IMR-90 (cell line): ENCODE measurements at regions not wholly inside any gene's neighbourhood (a gene's known extent, or its start where the extent isn't known, plus 50 kb on each side); places are given as distances from the start of the nearest gene placed in this dataset.

Experiments
- ATAC-seq: fragments of 200-7000 bp; cut with Tn5 transposase; 2 replicates; pipeline ENCODE4 v1.9.1; 2020; ENCODE audit warnings: low read depth, mild to moderate bottlenecking, moderate library complexity
- BruUV-seq: library from RNA; stranded (reverse); fragments of 400-500 nt; replicated peaks from 2 replicates; lab custom pipeline; 2021; lab: Mats Ljungman, UMichigan
- CTCF ChIA-PET: fragments of 300-600 bp; formaldehyde crosslinking; extraction: SDS; loops from one replicate; lab custom pipeline; 2021; ENCODE audit warnings: antibody characterized with exemption; lab: Yijun Ruan, JAX
- POLR2A ChIA-PET: fragments of 300-600 bp; sonication (Branson Sonifier 250); formaldehyde crosslinking; loops from one replicate; lab custom pipeline; 2022; ENCODE audit warnings: antibody characterized with exemption; ENCODE audit not compliant: unreplicated experiment; lab: Charles Lee
- DNase-seq: peaks from one replicate; pipeline ENCODE4 v3.0.0; 2013
- H2AFZ ChIP-seq: replicated peaks from 2 replicates; pipeline ENCODE3; 2013; ENCODE audit warnings: low read length, mild to moderate bottlenecking; ENCODE audit not compliant: poor library complexity
- H2AK5ac ChIP-seq: 2 replicates; pipeline ENCODE4 v1.6.1; 2013; ENCODE audit warnings: low read depth, low read length, inconsistent platforms
- H2AK9ac ChIP-seq: replicated peaks from 2 replicates; pipeline ENCODE3; 2013; ENCODE audit warnings: mild to moderate bottlenecking, low read depth, low read length, moderate library complexity; ENCODE audit not compliant: poor library complexity
- H2BK120ac ChIP-seq: 2 replicates; pipeline ENCODE4 v1.6.1; 2013; ENCODE audit warnings: low read depth, low read length, inconsistent platforms
- H2BK15ac ChIP-seq: 3 replicates; pipeline ENCODE4 v1.6.1; 2013; ENCODE audit warnings: low read depth, low read length, inconsistent platforms
- H2BK20ac ChIP-seq: 2 replicates; pipeline ENCODE4 v1.6.1; 2013; ENCODE audit warnings: low read depth, mild to moderate bottlenecking, inconsistent platforms, low read length, moderate library complexity
- H2BK5ac ChIP-seq: 2 replicates; pipeline ENCODE4 v1.6.1; 2013; ENCODE audit warnings: mild to moderate bottlenecking, low read depth, low read length, inconsistent platforms; ENCODE audit not compliant: poor library complexity, severe bottlenecking
- H3K14ac ChIP-seq: replicated peaks from 2 replicates; pipeline ENCODE4 v1.6.1; 2013; ENCODE audit warnings: low read depth, low read length, inconsistent platforms
- H3K18ac ChIP-seq: 2 replicates; pipeline ENCODE4 v1.6.1; 2013; ENCODE audit warnings: low read depth, low read length, control low read depth
- H3K23ac ChIP-seq: 2 replicates; pipeline ENCODE4 v1.6.1; 2013; ENCODE audit warnings: low read depth, low read length, inconsistent platforms
- H3K27ac ChIP-seq: 2 replicates; pipeline ENCODE4 v1.5.1; 2013; ENCODE audit warnings: mild to moderate bottlenecking, control low read depth, low read length; ENCODE audit not compliant: insufficient read depth
- H3K27me3 ChIP-seq: 2 replicates; pipeline ENCODE4 v1.6.1; 2013; ENCODE audit warnings: low read length; ENCODE audit not compliant: control insufficient read depth, insufficient read depth
- H3K36me3 ChIP-seq: 2 replicates; pipeline ENCODE4 v1.6.1; 2013; ENCODE audit warnings: low read length, mixed read lengths; ENCODE audit not compliant: control insufficient read depth, insufficient read depth
- H3K4ac ChIP-seq: 2 replicates; pipeline ENCODE4 v1.6.1; 2013; ENCODE audit warnings: low read depth, low read length, inconsistent platforms
- H3K4me1 ChIP-seq: 2 replicates; pipeline ENCODE4 v1.6.1; 2013; ENCODE audit warnings: low read length, mixed read lengths; ENCODE audit not compliant: control insufficient read depth, insufficient read depth
- H3K4me2 ChIP-seq: 2 replicates; pipeline ENCODE4 v1.6.1; 2013; ENCODE audit warnings: low read depth, mild to moderate bottlenecking, control low read depth, low read length, moderate library complexity
- H3K4me3 ChIP-seq: 2 replicates; pipeline ENCODE4 v1.5.1; 2013; ENCODE audit warnings: low read depth, mild to moderate bottlenecking, control low read depth, low read length, moderate library complexity; ENCODE audit not compliant: insufficient read depth
- H3K56ac ChIP-seq: 2 replicates; pipeline ENCODE4 v1.6.1; 2013; ENCODE audit warnings: low read length, inconsistent platforms; ENCODE audit not compliant: insufficient read depth; ENCODE audit errors: extremely low read depth
- H3K79me1 ChIP-seq, 2 experiments: 2 replicates each; pipeline ENCODE4 v1.6.1; 2013; ENCODE audit warnings: low read length in 2 of 2, inconsistent platforms in 1 of 2, low read depth in 1 of 2
- H3K9ac ChIP-seq: 2 replicates; pipeline ENCODE4 v1.6.1; 2013; ENCODE audit warnings: low read depth, low read length, control low read depth
- H3K9me1 ChIP-seq: 2 replicates; pipeline ENCODE4 v1.6.1; 2013; ENCODE audit warnings: low read length, inconsistent platforms; ENCODE audit not compliant: insufficient read depth
- H3K9me3 ChIP-seq: 2 replicates; pipeline ENCODE4 v1.6.1; 2013; ENCODE audit warnings: low read length; ENCODE audit not compliant: control insufficient read depth, insufficient read depth
- H4K20me1 ChIP-seq: 2 replicates; pipeline ENCODE4 v1.6.1; 2013; ENCODE audit warnings: low read length, inconsistent platforms; ENCODE audit not compliant: insufficient read depth
- H4K5ac ChIP-seq: 2 replicates; pipeline ENCODE4 v1.6.1; 2013; ENCODE audit warnings: mild to moderate bottlenecking, low read depth, low read length, control low read depth
- H4K8ac ChIP-seq, 2 experiments: 2 replicates each; pipeline ENCODE4 v1.6.1; 2013; ENCODE audit warnings: low read depth in 2 of 2, low read length in 2 of 2, control low read depth in 1 of 2, inconsistent platforms in 1 of 2
- H4K91ac ChIP-seq: 2 replicates; pipeline ENCODE4 v1.6.1; 2013; ENCODE audit warnings: low read depth, low read length, inconsistent platforms; ENCODE audit not compliant: insufficient read depth
- CEBPB ChIP-seq: IDR thresholded peaks from 2 replicates; pipeline ENCODE4 v1.6.1; 2012; ENCODE audit warnings: low read depth, low read length, improper control_type of control experiment
- CHD1 ChIP-seq: IDR thresholded peaks from 2 replicates; pipeline ENCODE4 v1.6.1; 2012; ENCODE audit warnings: low read depth, low read length, improper control_type of control experiment
- CTCF ChIP-seq: conservative IDR thresholded peaks from 2 replicates; pipeline ENCODE4 v1.5.1; 2012; ENCODE audit warnings: mild to moderate bottlenecking, low read depth, low read length, improper control_type of control experiment
- MAZ ChIP-seq: IDR thresholded peaks from 2 replicates; pipeline ENCODE4 v1.6.1; 2012; ENCODE audit warnings: low read depth, mild to moderate bottlenecking, low read length, improper control_type of control experiment, moderate library complexity, borderline replicate concordance
- POLR2A ChIP-seq: IDR thresholded peaks from 2 replicates; pipeline ENCODE4 v1.6.1; 2012; ENCODE audit warnings: mild to moderate bottlenecking, low read depth, low read length
- RAD21 ChIP-seq: IDR thresholded peaks from 2 replicates; pipeline ENCODE4 v1.6.1; 2012; ENCODE audit warnings: low read length, improper control_type of control experiment
- RCOR1 ChIP-seq: IDR thresholded peaks from 2 replicates; pipeline ENCODE4 v1.6.1; 2012; ENCODE audit warnings: mild to moderate bottlenecking, low read length, improper control_type of control experiment; ENCODE audit not compliant: insufficient replicate concordance
- WGBS, 2 experiments: methylation state at CpG; one replicate each; pipeline versions ENCODE4 v1.1.5 to v1.1.7; 2013; ENCODE audit warnings: missing lambda C conversion rate in 2 of 2; ENCODE audit not compliant: insufficient read length in 1 of 2; ENCODE audit errors: extremely low coverage in 2 of 2; 5-methylcytosine and 5-hydroxymethylcytosine counted together
- dilution Hi-C: fragments of 300-500 bp; cut with HindIII; formaldehyde crosslinking; loops from one replicate; pipeline ENCODE4 v1.14.3; 2018; ENCODE audit warnings: low sequenced_read_pairs; ENCODE audit not compliant: unreplicated experiment
- in situ Hi-C: fragments of 300-500 bp; cut with MboI; formaldehyde crosslinking; loops from 3 replicates; pipeline ENCODE4 v1.14.3; 2019; ENCODE audit warnings: low sequenced_read_pairs, inconsistent platforms, mixed read lengths
- intact Hi-C: fragments of 100-400 bp; cut with micrococcal nuclease; formaldehyde crosslinking; loops from 2 replicates; pipeline ENCODE4 v1.10.0; 2022

- DNase-seq, result no peak
- in situ Hi-C loops, result no loop called here
These were observed 1565.1 kb downstream of the SI start for GRCh38 chr3:163513149-163513657.

More at GRCh38 chr3:163513149-163513657, 1565.1 kb downstream of the SI start:
- no peak overlapping the region for H2BK120ac ChIP-seq
- H3K18ac ChIP-seq, result no peak overlapping the region
- no peaks in the 10 kb centered on the region for H3K4me1 ChIP-seq
- H3K36me3 ChIP-seq, result no peaks in the 10 kb centered on the region
- ATAC-seq, result no peak
- no peak overlapping the region for H2BK15ac ChIP-seq
- intact Hi-C loops, result no loop called here
- ChIA-PET POLR2A (no interaction called here), CTCF (no interaction called here)
- no peak overlapping the region for H4K91ac ChIP-seq
- no CpG with 5 or more reads among the region's 2 CpGs for WGBS, 2 experiments
- H3K4ac ChIP-seq, result no peak overlapping the region
- TF ChIP-seq POLR2A (no peak), MAZ (no peak), RAD21 (no peak), CHD1 (no peak), CEBPB (no peak), RCOR1 (no peak), CTCF (no peak)
- H3K56ac ChIP-seq, result no peak overlapping the region
- H3K9me3 ChIP-seq, result peaks cover 9% of the 10 kb centered on the region
- H4K20me1 ChIP-seq, result no peaks in the 10 kb centered on the region
- dilution Hi-C loops, result no loop called here
- H4K5ac ChIP-seq, result no peak overlapping the region
- H3K9ac ChIP-seq, result no peak overlapping the region
- H3K27ac ChIP-seq, result no peak overlapping the region
- no peak overlapping the region for H3K4me3 ChIP-seq
- no peak overlapping the region for H2BK20ac ChIP-seq
- H3K4me2 ChIP-seq, result no peak overlapping the region
- no peak overlapping the region for H2AK5ac ChIP-seq
- no peak overlapping the region for H2BK5ac ChIP-seq
- no peak overlapping the region for H2AK9ac ChIP-seq
- no peak overlapping the region for H2AFZ ChIP-seq
- H3K79me1 ChIP-seq, result no peaks in the 10 kb centered on the region
- H3K23ac ChIP-seq, result no peak overlapping the region
- no peaks in the 10 kb centered on the region for H3K27me3 ChIP-seq
- H4K8ac ChIP-seq, result no peak overlapping the region
- H3K9me1 ChIP-seq, result no peaks in the 10 kb centered on the region
- BruUV-seq, result no TSS peak
- H3K14ac ChIP-seq, result no peak overlapping the region
